HG03135 (cell line): ENCODE measurements at regions not wholly inside any gene's neighbourhood (a gene's known extent, or its start where the extent isn't known, plus 50 kb on each side); places are given as distances from the start of the nearest gene placed in this dataset.
"Not testable (repeated sequence)": the region's sequence is repeated elsewhere in the genome, so short reads cannot be mapped to it uniquely, and the experiment has no call there.

Source experiments
- ATAC-seq: cut with Tn5 transposase; IDR thresholded peaks from one replicate; pipeline ENCODE4 v1.9.1; 2021; ENCODE audit warnings: mild to moderate bottlenecking, moderate library complexity; ENCODE audit not compliant: unreplicated experiment

GRCh38 chr11:79514290-79514689 lies 73.5 kb upstream of the TENM4 start:
- no peak for ATAC-seq

- no peak for ATAC-seq
Observed at GRCh38 chr11:79512706-79513469, 72.1 kb upstream of the TENM4 start.

GRCh38 chr11:79510960-79511359 lies 70.1 kb upstream of the TENM4 start:
- ATAC-seq = no peak

GRCh38 chr11:79508461-79508860 lies 67.6 kb upstream of the TENM4 start:
- no peak for ATAC-seq

GRCh38 chr11:79507706-79508105 lies 66.9 kb upstream of the TENM4 start:
- no peak for ATAC-seq

GRCh38 chr11:79506734-79507344 lies 66.0 kb upstream of the TENM4 start:
- ATAC-seq = no peak

- ATAC-seq = no peak
Observed at GRCh38 chr11:79506124-79506523, 65.3 kb upstream of the TENM4 start.

GRCh38 chr11:79503028-79503427 lies 62.2 kb upstream of the TENM4 start:
- ATAC-seq = no peak

GRCh38 chr11:79501707-79502106 lies 60.9 kb upstream of the TENM4 start:
- ATAC-seq = no peak

GRCh38 chr11:79499929-79500328 lies 59.1 kb upstream of the TENM4 start:
- not testable (repeated sequence) for ATAC-seq

GRCh38 chr11:79498667-79499066 lies 57.8 kb upstream of the TENM4 start:
- no peak for ATAC-seq

GRCh38 chr11:79493555-79494171 lies 52.8 kb upstream of the TENM4 start:
- ATAC-seq = peak; percentile 78

GRCh38 chr11:79492008-79492407 lies 51.2 kb upstream of the TENM4 start:
- no peak for ATAC-seq
